CD1c-positive myeloid dendritic cell (primary cell): ENCODE measurements at regions not wholly inside any gene's neighbourhood (a gene's known extent, or its start where the extent isn't known, plus 50 kb on each side); places are given as distances from the start of the nearest gene placed in this dataset.

Experiments used
- DNase-seq: peaks from one replicate; pipeline ENCODE4 v3.0.0-alpha.2; 2016; ENCODE audit errors: extremely low spot score

- DNase-seq, result no peak
Measured at GRCh38 chr2:139162957-139163356, 382.8 kb upstream of the NXPH2 start.

GRCh38 chr2:139162456-139162855, 382.3 kb upstream of the NXPH2 start:
- no peak for DNase-seq

GRCh38 chr2:139160836-139161235, 380.6 kb upstream of the NXPH2 start:
- DNase-seq, result no peak

GRCh38 chr2:139159177-139159576, 379.0 kb upstream of the NXPH2 start:
- no peak for DNase-seq

- no peak for DNase-seq
Measured at GRCh38 chr2:139156730-139157129, 376.5 kb upstream of the NXPH2 start.

GRCh38 chr2:139155991-139156390, 375.8 kb upstream of the NXPH2 start:
- no peak for DNase-seq

GRCh38 chr2:139142252-139142880, 362.2 kb upstream of the NXPH2 start:
- DNase-seq, result no peak

GRCh38 chr2:139124271-139124670, 344.1 kb upstream of the NXPH2 start:
- DNase-seq, result no peak

GRCh38 chr2:139123795-139124194, 343.6 kb upstream of the NXPH2 start:
- no peak for DNase-seq

GRCh38 chr2:139122711-139123158, 342.5 kb upstream of the NXPH2 start:
- DNase-seq, result no peak

- DNase-seq, result no peak
Measured at GRCh38 chr2:139099721-139100120, 319.5 kb upstream of the NXPH2 start.

GRCh38 chr2:139098961-139099360, 318.8 kb upstream of the NXPH2 start:
- no peak for DNase-seq

GRCh38 chr2:139083121-139083520, 302.9 kb upstream of the NXPH2 start:
- no peak for DNase-seq

- no peak for DNase-seq
Measured at GRCh38 chr2:139080244-139080643, 300.1 kb upstream of the NXPH2 start.

- no peak for DNase-seq
Measured at GRCh38 chr2:139079311-139079710, 299.1 kb upstream of the NXPH2 start.

- no peak for DNase-seq
Measured at GRCh38 chr2:139078376-139078775, 298.2 kb upstream of the NXPH2 start.

- DNase-seq, result no peak
Measured at GRCh38 chr2:139077099-139077737, 297.0 kb upstream of the NXPH2 start.

- no peak for DNase-seq
Measured at GRCh38 chr2:139067874-139068273, 287.7 kb upstream of the NXPH2 start.

GRCh38 chr2:139067072-139067471, 286.9 kb upstream of the NXPH2 start:
- no peak for DNase-seq

GRCh38 chr2:139064159-139064558, 284.0 kb upstream of the NXPH2 start:
- DNase-seq, result no peak

GRCh38 chr2:139059617-139060016, 279.4 kb upstream of the NXPH2 start:
- no peak for DNase-seq

GRCh38 chr2:139055202-139055601, 275.0 kb upstream of the NXPH2 start:
- no peak for DNase-seq

- no peak for DNase-seq
Measured at GRCh38 chr2:139048017-139048416, 267.8 kb upstream of the NXPH2 start.

- DNase-seq, result no peak
Measured at GRCh38 chr2:139045524-139045923, 265.3 kb upstream of the NXPH2 start.
